ENCODE measurements at regions not wholly inside any gene's neighbourhood (a gene's known extent, or its start where the extent isn't known, plus 50 kb on each side); places are given as distances from the start of the nearest gene placed in this dataset.

DNA sequence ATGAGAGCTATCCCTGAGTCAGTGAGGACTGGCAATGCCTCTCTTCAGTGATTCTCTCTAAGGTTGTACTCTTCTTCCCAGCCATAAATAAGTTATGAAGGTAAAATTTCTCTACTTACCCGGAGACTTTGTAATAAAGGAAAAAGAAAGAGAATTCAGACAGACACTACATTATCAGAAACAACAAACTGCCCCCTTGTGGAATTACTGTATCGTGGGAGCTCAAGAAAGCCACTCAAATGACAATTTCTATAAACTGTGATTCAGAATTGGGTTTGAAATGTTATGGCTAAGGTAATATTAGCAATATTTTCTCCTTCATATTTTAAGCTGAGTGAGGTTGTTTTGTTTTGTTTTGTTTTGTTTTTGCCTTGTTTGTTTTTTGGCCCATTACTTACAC is 155.8 kb upstream of the TANK start:
- no peaks in the 10 kb centered on the region for H3K4me1 Mint-ChIP-seq
- no peak overlapping the region for H3K4me3 Mint-ChIP-seq
- TF ChIP-seq, protein P1, sequence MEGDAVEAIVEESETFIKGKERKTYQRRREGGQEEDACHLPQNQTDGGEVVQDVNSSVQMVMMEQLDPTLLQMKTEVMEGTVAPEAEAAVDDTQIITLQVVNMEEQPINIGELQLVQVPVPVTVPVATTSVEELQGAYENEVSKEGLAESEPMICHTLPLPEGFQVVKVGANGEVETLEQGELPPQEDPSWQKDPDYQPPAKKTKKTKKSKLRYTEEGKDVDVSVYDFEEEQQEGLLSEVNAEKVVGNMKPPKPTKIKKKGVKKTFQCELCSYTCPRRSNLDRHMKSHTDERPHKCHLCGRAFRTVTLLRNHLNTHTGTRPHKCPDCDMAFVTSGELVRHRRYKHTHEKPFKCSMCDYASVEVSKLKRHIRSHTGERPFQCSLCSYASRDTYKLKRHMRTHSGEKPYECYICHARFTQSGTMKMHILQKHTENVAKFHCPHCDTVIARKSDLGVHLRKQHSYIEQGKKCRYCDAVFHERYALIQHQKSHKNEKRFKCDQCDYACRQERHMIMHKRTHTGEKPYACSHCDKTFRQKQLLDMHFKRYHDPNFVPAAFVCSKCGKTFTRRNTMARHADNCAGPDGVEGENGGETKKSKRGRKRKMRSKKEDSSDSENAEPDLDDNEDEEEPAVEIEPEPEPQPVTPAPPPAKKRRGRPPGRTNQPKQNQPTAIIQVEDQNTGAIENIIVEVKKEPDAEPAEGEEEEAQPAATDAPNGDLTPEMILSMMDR (IDR thresholded peaks at IDR 0.05) = peak; percentile 25
- H4K20me1 ChIP-seq (ENCODE audit: insufficient read depth, low read length) = no peaks in the 10 kb centered on the region
- no peak overlapping the region for H3K27ac ChIP-seq (ENCODE audit: low read depth in 1 of 2, low read length in 2 of 2)
- H3K9me3 Mint-ChIP-seq = peaks cover 3 to 9% (median 6%) of the 10 kb centered on the region in 7 donors
- no peak overlapping the region for H3K4me3 ChIP-seq (replicated peaks in 1 of 3; ENCODE audit: low read depth in 2 of 3, low read length in 3 of 3)
- peaks cover 0 to 4% of the 10 kb centered on the region in 2 donors for H3K9me3 ChIP-seq (replicated peaks in 1 of 2; ENCODE audit: control insufficient read depth in 1 of 2, insufficient read depth in 1 of 2, low read length in 2 of 2)
- no peaks in the 10 kb centered on the region for H3K79me2 ChIP-seq (ENCODE audit: insufficient read depth, low read length)
- H3K4me2 ChIP-seq (replicated peaks; ENCODE audit: extremely low read depth, low read length, poor library complexity, severe bottlenecking) = no peak overlapping the region
- intact Hi-C loops (cut with micrococcal nuclease) = no loop called here
- no CpG with 5 or more reads among the region's 2 CpGs for WGBS (ENCODE audit: insufficient coverage)
- H3K4me1 ChIP-seq (ENCODE audit: control insufficient read depth in 1 of 2, insufficient read depth in 2 of 2, low read length in 2 of 2) = no peaks in the 10 kb centered on the region
- no peaks in the 10 kb centered on the region for H3K36me3 ChIP-seq (replicated peaks in 1 of 2; ENCODE audit: control insufficient read depth in 1 of 2, insufficient read depth in 2 of 2, low read length in 2 of 2)
- DNase-seq = no peak
- H3K27me3 ChIP-seq (ENCODE audit: control insufficient read depth in 2 of 2, insufficient read depth in 2 of 2, low read length in 2 of 2) = no peaks in the 10 kb centered on the region
- no peak overlapping the region for H3K27ac Mint-ChIP-seq
- H3K36me3 Mint-ChIP-seq = no peaks in the 10 kb centered on the region
- H3K9ac ChIP-seq (ENCODE audit: insufficient read depth, low read length, poor library complexity, severe bottlenecking) = no peak overlapping the region
- H2AFZ ChIP-seq (ENCODE audit: insufficient read depth, low read depth, low read length, poor library complexity, severe bottlenecking) = no peak overlapping the region
- H3K27me3 Mint-ChIP-seq (ENCODE audit: low read depth in 3 of 3) = peaks cover 0 to 2% (median 0%) of the 10 kb centered on the region in 3 donors

DNA sequence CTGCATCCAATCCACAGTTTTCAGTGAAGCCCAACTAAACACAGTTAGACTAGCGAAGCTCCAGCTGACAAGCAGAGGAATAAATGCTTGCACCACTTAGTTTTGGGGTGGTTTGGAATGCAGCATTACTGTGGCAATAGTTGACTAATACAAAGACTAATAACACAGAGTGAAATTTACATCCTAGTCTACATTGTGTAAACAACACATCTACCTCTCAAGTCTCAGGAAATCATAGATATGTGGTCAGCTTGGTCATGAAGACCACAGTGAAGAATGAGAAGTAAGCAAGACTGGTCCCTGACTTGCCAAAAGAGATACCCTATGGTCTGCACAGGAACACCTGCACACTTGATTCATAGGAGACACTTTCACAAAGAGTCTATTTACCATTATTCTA is 155.1 kb upstream of the TANK start:
- intact Hi-C loops (cut with micrococcal nuclease) = no loop called here
- Histone ChIP-seq H3K9ac (ENCODE audit: insufficient read depth, low read length, poor library complexity, severe bottlenecking) (no peak overlapping the region), H3K4me3 (replicated peaks in 1 of 3; ENCODE audit: low read depth in 2 of 3, low read length in 3 of 3) (no peak overlapping the region), H3K79me2 (ENCODE audit: insufficient read depth, low read length) (no peaks in the 10 kb centered on the region), H2AFZ (ENCODE audit: insufficient read depth, low read depth, low read length, poor library complexity, severe bottlenecking) (no peak overlapping the region), H3K27me3 (ENCODE audit: control insufficient read depth in 2 of 2, insufficient read depth in 2 of 2, low read length in 2 of 2) (no peaks in the 10 kb centered on the region), H3K27ac (ENCODE audit: low read depth in 1 of 2, low read length in 2 of 2) (no peak overlapping the region), H3K36me3 (replicated peaks in 1 of 2; ENCODE audit: control insufficient read depth in 1 of 2, insufficient read depth in 2 of 2, low read length in 2 of 2) (no peaks in the 10 kb centered on the region), H3K4me1 (ENCODE audit: control insufficient read depth in 1 of 2, insufficient read depth in 2 of 2, low read length in 2 of 2) (no peaks in the 10 kb centered on the region), H3K4me2 (replicated peaks; ENCODE audit: extremely low read depth, low read length, poor library complexity, severe bottlenecking) (no peak overlapping the region), H4K20me1 (ENCODE audit: insufficient read depth, low read length) (no peaks in the 10 kb centered on the region), H3K9me3 (replicated peaks in 1 of 2; ENCODE audit: control insufficient read depth in 1 of 2, insufficient read depth in 1 of 2, low read length in 2 of 2) (peaks cover 0 to 4% of the 10 kb centered on the region in 2 donors)
- H3K4me3 Mint-ChIP-seq = no peak overlapping the region
- no peaks in the 10 kb centered on the region for H3K36me3 Mint-ChIP-seq
- no peak overlapping the region for H3K27ac Mint-ChIP-seq
- TF ChIP-seq, protein P1 (IDR thresholded peaks at IDR 0.05) = no peak
- WGBS (ENCODE audit: insufficient coverage) = no CpG with 5 or more reads among the region's 1 CpG
- no peaks in the 10 kb centered on the region for H3K4me1 Mint-ChIP-seq
- peaks cover 0 to 2% (median 0%) of the 10 kb centered on the region in 3 donors for H3K27me3 Mint-ChIP-seq (ENCODE audit: low read depth in 3 of 3)
- H3K9me3 Mint-ChIP-seq = peaks cover 3 to 9% (median 7%) of the 10 kb centered on the region in 7 donors
- DNase-seq = no peak

Data from CD14-positive monocyte (primary cell).